ENCODE measurements at regions not wholly inside any gene's neighbourhood (a gene's known extent, or its start where the extent isn't known, plus 50 kb on each side); places are given as distances from the start of the nearest gene placed in this dataset.

DNA sequence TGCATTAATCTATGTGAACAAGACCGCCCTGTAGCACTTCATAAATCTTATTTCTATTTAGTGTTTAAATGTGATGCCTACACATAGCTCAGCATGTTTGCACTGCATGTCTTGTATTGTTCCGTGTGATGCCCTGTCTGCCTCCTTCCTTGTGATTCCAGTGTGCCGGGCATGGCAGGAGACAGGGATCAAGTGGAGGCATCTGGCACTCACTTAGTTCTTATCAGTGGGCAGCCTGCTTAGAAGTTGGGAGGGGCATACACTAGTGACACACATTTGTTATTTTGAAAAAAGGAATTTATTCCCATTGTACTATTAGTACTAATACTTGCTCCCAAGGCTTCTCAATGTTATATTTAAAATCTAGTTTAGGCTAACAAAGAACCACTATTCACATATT is 176.4 kb downstream of the KCNA5 start:
- no peak overlapping the region for H3K9ac ChIP-seq (replicated peaks; ENCODE audit: extremely low read depth, insufficient read depth, low read length)
- CTCF ChIA-PET, result no interaction called here
- no peaks in the 10 kb centered on the region for H3K4me1 ChIP-seq (ENCODE audit: control insufficient read depth, extremely low read depth, insufficient read depth, low read length)
- no peaks in the 10 kb centered on the region for H3K9me1 ChIP-seq (replicated peaks; ENCODE audit: control insufficient read depth, extremely low read depth, insufficient read depth, low read length)
- POLR2A ChIA-PET, result no interaction called here
- no peaks in the 10 kb centered on the region for H3K36me3 ChIP-seq (ENCODE audit: control insufficient read depth in 2 of 2, extremely low read depth in 1 of 2, insufficient read depth in 2 of 2, low read length in 2 of 2)
- H3K79me2 ChIP-seq (ENCODE audit: control insufficient read depth, insufficient read depth, low read length), result no peaks in the 10 kb centered on the region
- no peak overlapping the region for H3K4me3 ChIP-seq (replicated peaks in 1 of 3; ENCODE audit: insufficient read depth in 1 of 3, low read depth in 1 of 3, low read length in 3 of 3)
- no peaks in the 10 kb centered on the region for H3K9me3 ChIP-seq (replicated peaks; ENCODE audit: control insufficient read depth, insufficient read depth, low read length)
- H3K27ac ChIP-seq (ENCODE audit: insufficient read depth, low read depth, low read length), result no peak overlapping the region
- H3K27me3 ChIP-seq (ENCODE audit: control insufficient read depth in 2 of 2, insufficient read depth in 2 of 2, low read length in 2 of 2), result no peaks in the 10 kb centered on the region
- FAIRE-seq, result no peak
- no TSS peak for BruUV-seq (replicated peaks)
- H3K4me2 ChIP-seq (ENCODE audit: insufficient read depth, low read length), result no peak overlapping the region
- no peak overlapping the region for H2AFZ ChIP-seq (ENCODE audit: low read depth, low read length)
- intact Hi-C loops (cut with micrococcal nuclease), result no loop called here
- dilution Hi-C loops (cut with MboI; ENCODE audit: extremely low pct_ligation_motif_present, low sequenced_read_pairs), result no loop called here
- no peak for DNase-seq (ENCODE audit: low read depth, low spot score)
- H4K20me1 ChIP-seq (replicated peaks; ENCODE audit: control insufficient read depth, extremely low read depth, insufficient read depth, low read length), result no peaks in the 10 kb centered on the region
- TF ChIP-seq POLR2A (IDR thresholded peaks at IDR 0.05; ENCODE audit: low read depth, low read length) (no peak), POLR2AphosphoS5 (IDR thresholded peaks at IDR 0.05; ENCODE audit: insufficient read depth, low read depth, low read length) (no peak), JUN (IDR thresholded peaks at IDR 0.05; ENCODE audit: borderline replicate concordance, insufficient read depth, insufficient read length, low read depth) (no peak), EZH2 (IDR thresholded peaks at IDR 0.05; ENCODE audit: borderline replicate concordance, low read depth, low read length, severe bottlenecking) (no peak), FOS (IDR thresholded peaks at IDR 0.05; ENCODE audit: borderline replicate concordance, insufficient read depth, low read length) (no peak), MYC (IDR thresholded peaks at IDR 0.05; ENCODE audit: low read depth, low read length) (no peak), GATA2 (IDR thresholded peaks at IDR 0.05; ENCODE audit: insufficient read depth, insufficient read length, low read depth, low read length) (no peak)
- TF ChIP-seq, protein P1, sequence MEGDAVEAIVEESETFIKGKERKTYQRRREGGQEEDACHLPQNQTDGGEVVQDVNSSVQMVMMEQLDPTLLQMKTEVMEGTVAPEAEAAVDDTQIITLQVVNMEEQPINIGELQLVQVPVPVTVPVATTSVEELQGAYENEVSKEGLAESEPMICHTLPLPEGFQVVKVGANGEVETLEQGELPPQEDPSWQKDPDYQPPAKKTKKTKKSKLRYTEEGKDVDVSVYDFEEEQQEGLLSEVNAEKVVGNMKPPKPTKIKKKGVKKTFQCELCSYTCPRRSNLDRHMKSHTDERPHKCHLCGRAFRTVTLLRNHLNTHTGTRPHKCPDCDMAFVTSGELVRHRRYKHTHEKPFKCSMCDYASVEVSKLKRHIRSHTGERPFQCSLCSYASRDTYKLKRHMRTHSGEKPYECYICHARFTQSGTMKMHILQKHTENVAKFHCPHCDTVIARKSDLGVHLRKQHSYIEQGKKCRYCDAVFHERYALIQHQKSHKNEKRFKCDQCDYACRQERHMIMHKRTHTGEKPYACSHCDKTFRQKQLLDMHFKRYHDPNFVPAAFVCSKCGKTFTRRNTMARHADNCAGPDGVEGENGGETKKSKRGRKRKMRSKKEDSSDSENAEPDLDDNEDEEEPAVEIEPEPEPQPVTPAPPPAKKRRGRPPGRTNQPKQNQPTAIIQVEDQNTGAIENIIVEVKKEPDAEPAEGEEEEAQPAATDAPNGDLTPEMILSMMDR (IDR thresholded peaks at IDR 0.05; ENCODE audit: extremely low read depth in 1 of 2, insufficient read depth in 1 of 2, low read depth in 1 of 2, low read length in 2 of 2), result no peak
- TF ChIP-seq, protein P2, sequence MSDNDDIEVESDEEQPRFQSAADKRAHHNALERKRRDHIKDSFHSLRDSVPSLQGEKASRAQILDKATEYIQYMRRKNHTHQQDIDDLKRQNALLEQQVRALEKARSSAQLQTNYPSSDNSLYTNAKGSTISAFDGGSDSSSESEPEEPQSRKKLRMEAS (IDR thresholded peaks at IDR 0.05; ENCODE audit: insufficient read depth, insufficient read length), result no peak

Data from endothelial cell of umbilical vein (primary cell).